Glutamatergic neuron (in vitro differentiated cells): ENCODE measurements at regions not wholly inside any gene's neighbourhood (a gene's known extent, or its start where the extent isn't known, plus 50 kb on each side); places are given as distances from the start of the nearest gene placed in this dataset.
"Not testable (repeated sequence)": the region's sequence is repeated elsewhere in the genome, so short reads cannot be mapped to it uniquely, and the experiment has no call there.

ENCODE experiments used
- DNase-seq: peaks from one replicate; pipeline ENCODE4 v3.0.0; 2022
- H3K27ac Mint-ChIP-seq: one replicate; pipeline ENCODE4 v1.8.0; 2020; ENCODE audit warnings: mild to moderate bottlenecking, mixed read lengths, inconsistent platforms; ENCODE audit not compliant: unreplicated experiment
- H3K27me3 Mint-ChIP-seq: one replicate; pipeline ENCODE4 v1.8.0; 2020; ENCODE audit warnings: mild to moderate bottlenecking, moderate library complexity, mixed read lengths, inconsistent platforms; ENCODE audit not compliant: unreplicated experiment
- H3K36me3 Mint-ChIP-seq: one replicate; pipeline ENCODE4 v1.8.0; 2020; ENCODE audit warnings: mild to moderate bottlenecking, mixed read lengths, inconsistent platforms; ENCODE audit not compliant: unreplicated experiment
- H3K4me1 Mint-ChIP-seq: one replicate; pipeline ENCODE4 v1.8.0; 2020; ENCODE audit warnings: mild to moderate bottlenecking, low read depth, mixed read lengths, inconsistent platforms; ENCODE audit not compliant: unreplicated experiment
- H3K4me3 Mint-ChIP-seq: one replicate; pipeline ENCODE4 v1.8.0; 2020; ENCODE audit warnings: mild to moderate bottlenecking, mixed read lengths, inconsistent platforms; ENCODE audit not compliant: unreplicated experiment
- H3K9me3 Mint-ChIP-seq: one replicate; pipeline ENCODE4 v1.8.0; 2020; ENCODE audit warnings: mild to moderate bottlenecking, moderate library complexity, mixed read lengths, inconsistent platforms; ENCODE audit not compliant: unreplicated experiment
- TF ChIP-seq, protein P1 (sequence below): fragments of 200-600 bp; sonication (generic); IDR thresholded peaks from one replicate; pipeline ENCODE4 v1.5.0; 2021; ENCODE audit not compliant: partially characterized antibody, unreplicated experiment

DNA sequence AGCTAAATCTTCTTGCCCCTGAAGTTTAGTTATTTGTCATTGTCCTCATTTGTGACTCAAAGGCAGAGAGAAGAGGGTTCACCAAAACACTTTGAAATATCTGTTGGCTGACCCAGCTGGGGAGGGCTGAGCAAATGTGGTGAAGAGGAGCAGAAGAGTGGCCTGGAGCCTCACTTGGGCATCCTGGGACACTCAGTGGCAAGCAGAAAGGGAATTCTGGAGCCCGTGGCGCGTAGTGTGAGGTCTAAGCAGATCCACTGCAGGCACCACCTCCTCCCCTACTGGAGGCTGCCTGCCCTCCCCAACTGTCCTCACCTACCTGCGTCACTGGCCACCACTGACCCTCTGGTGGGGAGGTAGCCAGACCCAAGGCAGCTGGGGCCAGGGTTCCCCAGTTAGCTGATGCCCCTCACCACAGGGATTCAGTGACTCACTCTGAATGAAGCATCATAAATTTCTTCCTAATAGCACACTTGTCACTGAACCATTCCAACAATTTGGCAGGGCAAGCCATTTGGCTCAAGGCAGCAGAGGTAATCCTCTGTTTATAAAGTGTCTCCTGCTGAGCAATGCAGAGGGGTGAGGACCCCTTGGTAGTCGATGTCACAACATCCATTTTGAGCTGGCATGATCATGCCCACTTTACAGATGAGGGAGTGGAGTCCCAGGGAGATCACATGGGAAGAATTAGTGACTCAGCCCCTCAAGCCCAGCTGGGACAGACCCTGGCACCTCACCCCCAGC, 80.3 kb downstream of the NENF start:
- Mint-ChIP-seq H3K27ac (no peak overlapping the region), H3K36me3 (no peaks in the 10 kb centered on the region), H3K4me1 (peaks cover 9% of the 10 kb centered on the region), H3K9me3 (peaks cover 5% of the 10 kb centered on the region), H3K4me3 (no peak overlapping the region), H3K27me3 (peaks cover 11% of the 10 kb centered on the region)
- DNase-seq: no peak
- TF ChIP-seq, protein P1, sequence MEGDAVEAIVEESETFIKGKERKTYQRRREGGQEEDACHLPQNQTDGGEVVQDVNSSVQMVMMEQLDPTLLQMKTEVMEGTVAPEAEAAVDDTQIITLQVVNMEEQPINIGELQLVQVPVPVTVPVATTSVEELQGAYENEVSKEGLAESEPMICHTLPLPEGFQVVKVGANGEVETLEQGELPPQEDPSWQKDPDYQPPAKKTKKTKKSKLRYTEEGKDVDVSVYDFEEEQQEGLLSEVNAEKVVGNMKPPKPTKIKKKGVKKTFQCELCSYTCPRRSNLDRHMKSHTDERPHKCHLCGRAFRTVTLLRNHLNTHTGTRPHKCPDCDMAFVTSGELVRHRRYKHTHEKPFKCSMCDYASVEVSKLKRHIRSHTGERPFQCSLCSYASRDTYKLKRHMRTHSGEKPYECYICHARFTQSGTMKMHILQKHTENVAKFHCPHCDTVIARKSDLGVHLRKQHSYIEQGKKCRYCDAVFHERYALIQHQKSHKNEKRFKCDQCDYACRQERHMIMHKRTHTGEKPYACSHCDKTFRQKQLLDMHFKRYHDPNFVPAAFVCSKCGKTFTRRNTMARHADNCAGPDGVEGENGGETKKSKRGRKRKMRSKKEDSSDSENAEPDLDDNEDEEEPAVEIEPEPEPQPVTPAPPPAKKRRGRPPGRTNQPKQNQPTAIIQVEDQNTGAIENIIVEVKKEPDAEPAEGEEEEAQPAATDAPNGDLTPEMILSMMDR: no peak

DNA sequence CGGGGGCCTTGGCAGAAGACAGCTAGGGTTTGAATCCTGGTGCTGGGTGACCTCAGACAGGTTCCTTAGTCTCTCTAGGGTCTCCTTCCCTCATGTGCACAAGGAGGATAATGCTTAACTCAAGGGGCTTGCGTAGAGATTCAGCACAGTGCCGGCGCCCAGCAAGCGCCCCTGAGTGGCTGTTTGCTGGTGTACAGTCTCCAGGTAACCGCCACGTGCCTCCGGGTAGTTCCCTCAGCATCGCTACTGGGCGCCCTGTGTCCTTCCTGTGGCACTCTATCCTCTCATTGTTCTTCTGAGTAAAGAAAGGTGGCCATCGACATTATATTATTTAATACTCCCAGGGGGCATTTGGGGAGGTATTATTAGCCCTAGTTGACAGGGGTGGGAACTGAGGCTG, 80.9 kb downstream of the NENF start:
- Mint-ChIP-seq H3K4me3 (no peak overlapping the region), H3K36me3 (no peaks in the 10 kb centered on the region), H3K27me3 (peaks cover 11% of the 10 kb centered on the region), H3K4me1 (peaks cover 9% of the 10 kb centered on the region), H3K9me3 (peaks cover 5% of the 10 kb centered on the region), H3K27ac (no peak overlapping the region)
- DNase-seq: no peak
- TF ChIP-seq, protein P1: no peak

DNA sequence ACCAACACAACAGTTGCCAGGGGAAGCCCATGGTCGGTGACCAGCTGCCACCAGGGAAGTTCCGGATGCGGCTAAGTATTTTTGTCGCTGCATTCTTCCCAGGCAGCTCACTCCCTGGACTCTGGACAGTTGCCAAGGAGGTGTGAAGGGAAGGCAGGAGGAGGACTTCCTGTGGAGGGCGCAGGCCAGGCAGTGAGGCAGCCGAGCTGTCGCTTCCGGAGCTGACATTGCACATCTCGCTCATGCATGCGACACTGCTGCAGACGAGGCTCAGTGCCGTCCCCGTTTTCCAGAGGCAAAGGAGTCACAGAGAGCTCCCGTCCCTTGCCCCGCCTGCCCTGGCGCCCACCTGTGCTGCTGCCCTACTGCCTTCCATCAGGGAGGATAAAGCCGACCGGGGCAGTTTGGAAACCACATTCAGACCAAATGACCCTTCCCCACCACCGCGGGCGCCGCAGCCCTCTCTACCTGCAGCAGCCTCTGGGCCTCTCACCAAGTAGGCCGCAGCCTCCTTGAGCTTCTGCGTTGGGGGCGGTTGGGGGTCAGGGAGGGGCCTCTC, 81.4 kb downstream of the NENF start:
- peaks cover 5% of the 10 kb centered on the region for H3K9me3 Mint-ChIP-seq
- peaks cover 9% of the 10 kb centered on the region for H3K4me1 Mint-ChIP-seq
- peaks cover 11% of the 10 kb centered on the region for H3K27me3 Mint-ChIP-seq
- no peaks in the 10 kb centered on the region for H3K36me3 Mint-ChIP-seq
- peak; percentile 32 for DNase-seq
- no peak overlapping the region for H3K4me3 Mint-ChIP-seq
- no peak overlapping the region for H3K27ac Mint-ChIP-seq
- TF ChIP-seq, protein P1: no peak

DNA sequence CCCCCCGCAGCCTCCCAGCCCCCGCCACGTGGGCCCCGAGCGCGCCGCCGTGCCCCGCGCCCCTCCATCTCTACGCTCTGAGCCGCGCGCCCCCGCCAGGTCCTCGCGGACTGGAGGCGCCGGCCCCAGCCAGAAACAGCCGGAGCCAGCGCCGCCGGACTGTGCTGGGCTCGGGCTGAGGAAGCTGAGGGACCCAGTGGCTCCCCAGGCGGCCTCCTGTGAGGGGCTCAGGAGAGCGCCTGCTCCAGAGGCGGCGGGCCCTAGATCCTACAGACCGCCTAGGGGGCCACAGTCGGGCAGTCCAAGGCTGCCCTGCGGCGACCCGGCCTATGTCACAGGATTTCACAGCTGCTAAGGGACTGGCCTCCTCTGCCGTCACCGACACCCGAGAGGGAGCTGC, 82.1 kb downstream of the NENF start:
- peaks cover 5% of the 10 kb centered on the region for H3K9me3 Mint-ChIP-seq
- no peaks in the 10 kb centered on the region for H3K36me3 Mint-ChIP-seq
- H3K27ac Mint-ChIP-seq: no peak overlapping the region
- peak; percentile 41 for DNase-seq
- H3K27me3 Mint-ChIP-seq: peaks cover 11% of the 10 kb centered on the region
- TF ChIP-seq, protein P1: no peak
- H3K4me1 Mint-ChIP-seq: peaks cover 9% of the 10 kb centered on the region
- no peak overlapping the region for H3K4me3 Mint-ChIP-seq

DNA sequence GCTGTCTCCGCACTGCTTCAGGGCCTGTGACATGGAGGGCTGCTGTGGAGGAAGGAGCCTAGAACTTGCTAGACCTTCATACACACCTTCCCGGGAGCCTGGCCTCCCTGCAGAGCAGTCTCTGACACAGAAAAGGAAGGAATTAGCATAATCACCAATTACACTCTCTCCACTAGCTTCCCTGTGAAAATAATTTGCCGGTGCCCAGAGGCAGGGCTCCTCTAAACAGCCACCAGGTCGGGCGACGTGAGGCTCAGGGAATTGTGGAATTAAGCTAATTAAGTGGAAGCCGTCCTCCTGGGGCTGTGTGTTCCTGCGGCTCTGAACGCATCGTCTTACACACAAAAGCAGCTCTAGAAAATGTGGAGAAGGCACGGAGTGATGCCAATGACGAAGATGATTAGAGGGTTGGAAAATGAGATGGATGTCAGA, 82.6 kb downstream of the NENF start:
- Mint-ChIP-seq H3K27me3 (peaks cover 11% of the 10 kb centered on the region), H3K4me1 (peaks cover 9% of the 10 kb centered on the region), H3K36me3 (no peaks in the 10 kb centered on the region), H3K4me3 (peak overlapping the region; percentile 64), H3K27ac (no peak overlapping the region), H3K9me3 (peaks cover 5% of the 10 kb centered on the region)
- DNase-seq: peak; percentile 62
- TF ChIP-seq, protein P1: no peak

DNA sequence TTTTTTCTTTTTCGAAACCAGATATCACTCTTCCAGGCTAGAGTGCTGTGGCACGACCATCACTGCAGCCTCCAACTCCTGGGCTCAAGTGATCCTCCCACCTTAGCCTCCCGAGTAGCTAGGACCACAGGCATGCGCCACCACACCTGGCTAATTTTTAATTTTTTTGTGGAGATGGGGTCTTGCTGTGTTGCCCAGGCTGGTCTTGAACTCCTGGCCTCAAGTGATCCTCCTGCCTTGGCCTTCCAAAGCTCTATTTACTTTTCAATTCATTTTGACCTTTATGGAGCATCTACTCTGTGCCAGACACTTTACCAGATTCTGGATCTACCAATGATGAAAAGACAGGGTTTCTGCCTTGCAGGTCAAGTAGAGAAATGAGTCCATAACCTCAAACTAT, 83.3 kb downstream of the NENF start:
- H3K4me1 Mint-ChIP-seq, H3K36me3 Mint-ChIP-seq, H3K9me3 Mint-ChIP-seq, DNase-seq, H3K27ac Mint-ChIP-seq: not testable (repeated sequence)
- Mint-ChIP-seq H3K27me3 (peaks cover 14% of the 10 kb centered on the region), H3K4me3 (peak overlapping the region; percentile 30)
